ENCODE measurements at regions not wholly inside any gene's neighbourhood (a gene's known extent, or its start where the extent isn't known, plus 50 kb on each side); places are given as distances from the start of the nearest gene placed in this dataset.

- TF ChIP-seq SP1 (IDR thresholded peaks at IDR 0.05) (no peak), HDGF (IDR thresholded peaks at IDR 0.05; ENCODE audit: borderline replicate concordance) (no peak), TARDBP (IDR thresholded peaks at IDR 0.05) (no peak), FOXM1 (IDR thresholded peaks at IDR 0.05; ENCODE audit: borderline replicate concordance) (no peak), PKNOX1 (IDR thresholded peaks at IDR 0.05) (no peak), NFRKB (IDR thresholded peaks at IDR 0.05) (no peak), CTBP1 (IDR thresholded peaks at IDR 0.05; ENCODE audit: borderline replicate concordance) (no peak), ARNT (IDR thresholded peaks at IDR 0.05) (no peak)
These were observed 73.2 kb upstream of the CDH5 start for GRCh38 chr16:66293207-66293735.

All from HEK293T (cell line).